ENCODE measurements at regions not wholly inside any gene's neighbourhood (a gene's known extent, or its start where the extent isn't known, plus 50 kb on each side); places are given as distances from the start of the nearest gene placed in this dataset.
"Not testable (repeated sequence)": the region's sequence is repeated elsewhere in the genome, so short reads cannot be mapped to it uniquely, and the experiment has no call there.

- no peak for DNase-seq
These were observed 93.1 kb downstream of the WTIP start for GRCh38 chr19:34574704-34575103.

- DNase-seq, result no peak
These were observed 91.8 kb downstream of the WTIP start for GRCh38 chr19:34573226-34573864.

- not testable (repeated sequence) for DNase-seq
These were observed 88.6 kb downstream of the WTIP start for GRCh38 chr19:34570140-34570539.

- DNase-seq, result not testable (repeated sequence)
These were observed 80.8 kb downstream of the WTIP start for GRCh38 chr19:34562344-34562743.
